ENCODE measurements at regions not wholly inside any gene's neighbourhood (a gene's known extent, or its start where the extent isn't known, plus 50 kb on each side); places are given as distances from the start of the nearest gene placed in this dataset.

DNA sequence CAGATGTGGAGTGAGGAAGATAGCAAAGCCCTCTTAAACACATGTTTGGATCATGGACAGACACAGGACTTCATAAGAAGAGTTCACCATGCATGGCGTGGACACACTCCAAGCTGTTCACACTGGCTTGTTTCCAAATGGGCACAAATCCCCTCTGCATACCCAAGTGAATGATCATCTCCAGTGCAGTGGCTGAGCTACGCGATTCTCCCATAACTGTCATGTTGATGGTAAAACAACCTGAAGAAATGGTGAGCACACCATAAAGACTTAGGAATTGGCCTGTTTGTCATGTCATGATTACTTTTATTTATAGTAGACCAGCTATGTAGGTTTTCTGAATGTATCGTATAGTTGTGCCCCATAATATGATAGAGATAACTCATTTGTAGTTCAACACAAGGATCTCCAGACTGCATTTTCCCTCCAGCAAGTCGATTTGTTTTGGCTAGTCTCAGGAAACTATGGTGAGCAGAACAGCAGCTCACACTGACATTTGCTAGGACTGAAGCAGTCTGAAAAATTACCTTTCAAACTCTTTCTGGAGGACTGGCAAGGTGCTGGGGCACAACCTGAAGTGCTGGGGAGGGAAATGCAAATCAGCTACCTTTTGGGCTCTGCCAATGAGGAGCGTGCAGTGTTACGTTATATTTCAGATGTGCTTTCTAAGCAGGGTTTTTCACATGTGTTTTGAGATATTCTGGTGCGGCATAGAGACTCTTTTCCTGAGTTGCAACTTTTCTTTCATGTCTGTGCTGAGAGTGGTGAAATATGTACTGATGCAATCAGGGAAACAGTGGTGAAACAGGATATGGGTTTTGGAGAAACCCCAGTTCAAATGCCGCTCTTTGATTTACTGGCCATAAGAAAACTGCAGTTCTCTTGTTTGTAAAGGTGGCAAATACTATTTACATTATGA lies 629.6 kb upstream of the DPP6 start:
- TF ChIP-seq, protein P1, sequence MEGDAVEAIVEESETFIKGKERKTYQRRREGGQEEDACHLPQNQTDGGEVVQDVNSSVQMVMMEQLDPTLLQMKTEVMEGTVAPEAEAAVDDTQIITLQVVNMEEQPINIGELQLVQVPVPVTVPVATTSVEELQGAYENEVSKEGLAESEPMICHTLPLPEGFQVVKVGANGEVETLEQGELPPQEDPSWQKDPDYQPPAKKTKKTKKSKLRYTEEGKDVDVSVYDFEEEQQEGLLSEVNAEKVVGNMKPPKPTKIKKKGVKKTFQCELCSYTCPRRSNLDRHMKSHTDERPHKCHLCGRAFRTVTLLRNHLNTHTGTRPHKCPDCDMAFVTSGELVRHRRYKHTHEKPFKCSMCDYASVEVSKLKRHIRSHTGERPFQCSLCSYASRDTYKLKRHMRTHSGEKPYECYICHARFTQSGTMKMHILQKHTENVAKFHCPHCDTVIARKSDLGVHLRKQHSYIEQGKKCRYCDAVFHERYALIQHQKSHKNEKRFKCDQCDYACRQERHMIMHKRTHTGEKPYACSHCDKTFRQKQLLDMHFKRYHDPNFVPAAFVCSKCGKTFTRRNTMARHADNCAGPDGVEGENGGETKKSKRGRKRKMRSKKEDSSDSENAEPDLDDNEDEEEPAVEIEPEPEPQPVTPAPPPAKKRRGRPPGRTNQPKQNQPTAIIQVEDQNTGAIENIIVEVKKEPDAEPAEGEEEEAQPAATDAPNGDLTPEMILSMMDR (conservative IDR thresholded peaks at IDR 0.05 in 1 of 2, IDR thresholded peaks at IDR 0.05 in 1 of 2; ENCODE audit: extremely low read depth in 1 of 2, insufficient read depth in 1 of 2, low read depth in 1 of 2, low read length in 2 of 2) = no peak
- no peak for TF ChIP-seq EZH2 (IDR thresholded peaks at IDR 0.05; ENCODE audit: borderline replicate concordance, low read length)
